NOMO-1 treated with DMSO at 0.1 percent for 48 hours (cell line): ENCODE measurements at regions not wholly inside any gene's neighbourhood (a gene's known extent, or its start where the extent isn't known, plus 50 kb on each side); places are given as distances from the start of the nearest gene placed in this dataset.

Source experiments
- DNase-seq: peaks from one replicate; lab custom pipeline; 2025; ENCODE audit not compliant: unreplicated experiment; lab: John Stamatoyannopoulos, UW

GRCh38 chr17:13362341-13363122, 239.2 kb downstream of the HS3ST3A1 start:
- no peak for DNase-seq

GRCh38 chr17:13359774-13360173, 242.0 kb downstream of the HS3ST3A1 start:
- DNase-seq = no peak

GRCh38 chr17:13355054-13355453, 246.7 kb downstream of the HS3ST3A1 start:
- DNase-seq = no peak

GRCh38 chr17:13353590-13353989, 248.1 kb downstream of the HS3ST3A1 start:
- DNase-seq = no peak

- DNase-seq = no peak
These were observed 248.8 kb downstream of the HS3ST3A1 start for GRCh38 chr17:13352747-13353415.

- DNase-seq = no peak
These were observed 250.7 kb downstream of the HS3ST3A1 start for GRCh38 chr17:13351046-13351445.

- no peak for DNase-seq
These were observed 251.3 kb downstream of the HS3ST3A1 start for GRCh38 chr17:13350466-13350865.

GRCh38 chr17:13346996-13347762, 254.6 kb downstream of the HS3ST3A1 start:
- DNase-seq = peak; percentile 7

GRCh38 chr17:13346592-13346991, 255.1 kb downstream of the HS3ST3A1 start:
- DNase-seq = no peak

- DNase-seq = peak; percentile 73
These were observed 255.6 kb downstream of the HS3ST3A1 start for GRCh38 chr17:13346081-13346533.

GRCh38 chr17:13338421-13338820, 263.3 kb downstream of the HS3ST3A1 start:
- DNase-seq = no peak

GRCh38 chr17:13337864-13338371, 263.8 kb downstream of the HS3ST3A1 start:
- peak; percentile 38 for DNase-seq

GRCh38 chr17:13337151-13337550, 264.6 kb downstream of the HS3ST3A1 start:
- no peak for DNase-seq

- DNase-seq = no peak
These were observed 267.4 kb downstream of the HS3ST3A1 start for GRCh38 chr17:13334374-13334773.

- DNase-seq = no peak
These were observed 268.1 kb downstream of the HS3ST3A1 start for GRCh38 chr17:13333661-13334060.

- DNase-seq = no peak
These were observed 269.5 kb downstream of the HS3ST3A1 start for GRCh38 chr17:13332207-13332606.

GRCh38 chr17:13329421-13329820, 272.3 kb downstream of the HS3ST3A1 start:
- no peak for DNase-seq

GRCh38 chr17:13323990-13324389, 277.7 kb downstream of the HS3ST3A1 start:
- DNase-seq = no peak

- no peak for DNase-seq
These were observed 279.6 kb downstream of the HS3ST3A1 start for GRCh38 chr17:13321951-13322701.

- no peak for DNase-seq
These were observed 281.5 kb downstream of the HS3ST3A1 start for GRCh38 chr17:13320046-13320785.
